IPS-20b (cell line): ENCODE measurements at regions not wholly inside any gene's neighbourhood (a gene's known extent, or its start where the extent isn't known, plus 50 kb on each side); places are given as distances from the start of the nearest gene placed in this dataset.

ENCODE experiments used
- H3K27ac ChIP-seq: one replicate; pipeline ENCODE4 v1.5.1; 2013; ENCODE audit warnings: low read length
- H3K27me3 ChIP-seq: 2 replicates; pipeline ENCODE4 v1.6.1; 2013; ENCODE audit warnings: mild to moderate bottlenecking, low read length, inconsistent platforms; ENCODE audit not compliant: insufficient read depth
- H3K36me3 ChIP-seq: 2 replicates; pipeline ENCODE4 v1.6.1; 2013; ENCODE audit warnings: low read depth, mild to moderate bottlenecking, inconsistent platforms, low read length, moderate library complexity; ENCODE audit not compliant: insufficient read depth
- H3K4me1 ChIP-seq: 2 replicates; pipeline ENCODE4 v1.6.1; 2013; ENCODE audit warnings: mild to moderate bottlenecking, control low read depth, inconsistent platforms, low read length, moderate library complexity; ENCODE audit not compliant: insufficient read depth
- H3K4me3 ChIP-seq: 2 replicates; pipeline ENCODE4 v1.5.1; 2013; ENCODE audit warnings: mild to moderate bottlenecking, low read length, inconsistent platforms
- H3K9ac ChIP-seq: 2 replicates; pipeline ENCODE4 v1.6.1; 2013; ENCODE audit warnings: low read depth, mild to moderate bottlenecking, inconsistent platforms, low read length, moderate library complexity
- H3K9me3 ChIP-seq: 2 replicates; pipeline ENCODE4 v1.6.1; 2013; ENCODE audit warnings: mild to moderate bottlenecking, low read depth, low read length, inconsistent platforms; ENCODE audit not compliant: insufficient read depth

- H3K4me3 ChIP-seq: no peak overlapping the region
- H3K36me3 ChIP-seq: no peaks in the 10 kb centered on the region
- no peaks in the 10 kb centered on the region for H3K27me3 ChIP-seq
- H3K27ac ChIP-seq: no peak overlapping the region
- H3K9ac ChIP-seq: no peak overlapping the region
- H3K4me1 ChIP-seq: peaks cover 3% of the 10 kb centered on the region; the same call in 1 of the 2 replicates
- H3K9me3 ChIP-seq: no peaks in the 10 kb centered on the region
Observed at GRCh38 chr7:17027143-17027788, 145.5 kb upstream of the AGR3 start.

GRCh38 chr7:17027789-17028152, 146.0 kb upstream of the AGR3 start:
- no peak overlapping the region for H3K4me3 ChIP-seq
- H3K9ac ChIP-seq: no peak overlapping the region
- no peaks in the 10 kb centered on the region for H3K36me3 ChIP-seq
- peaks cover 3% of the 10 kb centered on the region; the same call in 1 of the 2 replicates for H3K4me1 ChIP-seq
- no peaks in the 10 kb centered on the region for H3K9me3 ChIP-seq
- no peak overlapping the region for H3K27ac ChIP-seq
- H3K27me3 ChIP-seq: no peaks in the 10 kb centered on the region

- Histone ChIP-seq H3K27ac (no peak overlapping the region), H3K27me3 (no peaks in the 10 kb centered on the region), H3K4me3 (no peak overlapping the region), H3K9ac (no peak overlapping the region), H3K9me3 (no peaks in the 10 kb centered on the region), H3K4me1 (peaks cover 3% of the 10 kb centered on the region; the same call in 1 of the 2 replicates), H3K36me3 (no peaks in the 10 kb centered on the region)
Observed at GRCh38 chr7:17029150-17029549, 147.4 kb upstream of the AGR3 start.

GRCh38 chr7:17030559-17030958, 148.8 kb upstream of the AGR3 start:
- no peak overlapping the region for H3K9ac ChIP-seq
- H3K36me3 ChIP-seq: no peaks in the 10 kb centered on the region
- H3K9me3 ChIP-seq: no peaks in the 10 kb centered on the region
- no peaks in the 10 kb centered on the region for H3K27me3 ChIP-seq
- H3K27ac ChIP-seq: no peak overlapping the region
- H3K4me3 ChIP-seq: no peak overlapping the region
- peaks cover 3% of the 10 kb centered on the region; the same call in 1 of the 2 replicates for H3K4me1 ChIP-seq

- H3K9me3 ChIP-seq: no peaks in the 10 kb centered on the region
- H3K27ac ChIP-seq: no peak overlapping the region
- peaks cover 3% of the 10 kb centered on the region; the same call in 1 of the 2 replicates for H3K4me1 ChIP-seq
- no peak overlapping the region for H3K9ac ChIP-seq
- no peak overlapping the region for H3K4me3 ChIP-seq
- H3K36me3 ChIP-seq: no peaks in the 10 kb centered on the region
- no peaks in the 10 kb centered on the region for H3K27me3 ChIP-seq
Observed at GRCh38 chr7:17031906-17032551, 150.2 kb upstream of the AGR3 start.

GRCh38 chr7:17033245-17033644, 151.5 kb upstream of the AGR3 start:
- peaks cover 3% of the 10 kb centered on the region; the same call in 1 of the 2 replicates for H3K4me1 ChIP-seq
- no peak overlapping the region for H3K9ac ChIP-seq
- H3K27me3 ChIP-seq: no peaks in the 10 kb centered on the region
- no peaks in the 10 kb centered on the region for H3K36me3 ChIP-seq
- H3K4me3 ChIP-seq: no peak overlapping the region
- no peak overlapping the region for H3K27ac ChIP-seq
- H3K9me3 ChIP-seq: no peaks in the 10 kb centered on the region

- Histone ChIP-seq H3K4me1 (peaks cover 3% of the 10 kb centered on the region; the same call in 1 of the 2 replicates), H3K9ac (no peak overlapping the region), H3K27ac (no peak overlapping the region), H3K36me3 (no peaks in the 10 kb centered on the region), H3K9me3 (no peaks in the 10 kb centered on the region), H3K27me3 (no peaks in the 10 kb centered on the region), H3K4me3 (no peak overlapping the region)
Observed at GRCh38 chr7:17036584-17036983, 154.8 kb upstream of the AGR3 start.

- Histone ChIP-seq H3K9me3 (no peaks in the 10 kb centered on the region), H3K4me3 (no peak overlapping the region), H3K4me1 (no peaks in the 10 kb centered on the region), H3K27me3 (no peaks in the 10 kb centered on the region), H3K27ac (no peak overlapping the region), H3K9ac (no peak overlapping the region), H3K36me3 (no peaks in the 10 kb centered on the region)
Observed at GRCh38 chr7:17037356-17037755, 155.6 kb upstream of the AGR3 start.

- Histone ChIP-seq H3K27me3 (no peaks in the 10 kb centered on the region), H3K4me1 (no peaks in the 10 kb centered on the region), H3K27ac (no peak overlapping the region), H3K9ac (no peak overlapping the region), H3K9me3 (no peaks in the 10 kb centered on the region), H3K36me3 (no peaks in the 10 kb centered on the region), H3K4me3 (no peak overlapping the region)
Observed at GRCh38 chr7:17038160-17038782, 156.5 kb upstream of the AGR3 start.

GRCh38 chr7:17038783-17039170, 157.0 kb upstream of the AGR3 start:
- Histone ChIP-seq H3K4me1 (no peaks in the 10 kb centered on the region), H3K4me3 (no peak overlapping the region), H3K36me3 (no peaks in the 10 kb centered on the region), H3K9me3 (no peaks in the 10 kb centered on the region), H3K27ac (no peak overlapping the region), H3K27me3 (no peaks in the 10 kb centered on the region), H3K9ac (no peak overlapping the region)

GRCh38 chr7:17039372-17039771, 157.6 kb upstream of the AGR3 start:
- Histone ChIP-seq H3K9ac (no peak overlapping the region), H3K9me3 (no peaks in the 10 kb centered on the region), H3K27me3 (no peaks in the 10 kb centered on the region), H3K27ac (no peak overlapping the region), H3K4me1 (no peaks in the 10 kb centered on the region), H3K36me3 (no peaks in the 10 kb centered on the region), H3K4me3 (no peak overlapping the region)

GRCh38 chr7:17040716-17041115, 158.9 kb upstream of the AGR3 start:
- Histone ChIP-seq H3K27me3 (no peaks in the 10 kb centered on the region), H3K9me3 (no peaks in the 10 kb centered on the region), H3K27ac (no peak overlapping the region), H3K4me1 (no peaks in the 10 kb centered on the region), H3K4me3 (no peak overlapping the region), H3K9ac (no peak overlapping the region), H3K36me3 (no peaks in the 10 kb centered on the region)
